A549 (cell line): ENCODE measurements at regions not wholly inside any gene's neighbourhood (a gene's known extent, or its start where the extent isn't known, plus 50 kb on each side); places are given as distances from the start of the nearest gene placed in this dataset.

Experiments
- CTCF ChIP-seq: fragments of >200 bp; sonication (Bioruptor Twin); formaldehyde crosslinking; IDR thresholded peaks from 3 replicates; pipeline ENCODE4 v1.5.1; 2016
- ESRRA ChIP-seq: fragments of 150-350 bp; IDR thresholded peaks from 2 replicates; pipeline ENCODE4 v1.6.1; 2014; ENCODE audit warnings: mild to moderate bottlenecking, low read length, borderline replicate concordance
- MAX ChIP-seq: IDR thresholded peaks from 2 replicates; pipeline ENCODE4 v1.6.1; 2012
- PHF8 ChIP-seq: fragments of 200-600 bp; sonication (generic); IDR thresholded peaks from 2 replicates; pipeline ENCODE4 v1.6.1; 2016; ENCODE audit warnings: low read depth, mild to moderate bottlenecking, antibody characterized with exemption, moderate library complexity, borderline replicate concordance
- RAD21 ChIP-seq, 2 experiments: fragments of >200 bp in 1 of 2; sonication (Bioruptor Twin) in 1 of 2; formaldehyde crosslinking in 1 of 2; IDR thresholded peaks in 1 of 2; conservative IDR thresholded peaks in 1 of 2; 2 replicates in 1 of 2; 3 replicates in 1 of 2; pipeline ENCODE4 v1.6.1; 2012 to 2018; ENCODE audit warnings: inconsistent platforms in 1 of 2
- RNF2 ChIP-seq: fragments of 200-600 bp; sonication (generic); IDR thresholded peaks from 2 replicates; pipeline ENCODE4 v1.6.1; 2016; ENCODE audit warnings: low read depth, mild to moderate bottlenecking, antibody characterized with exemption, moderate library complexity, borderline replicate concordance

GRCh38 chr15:94744080-94744793 is 512.9 kb downstream of the MCTP2 start:
- TF ChIP-seq RNF2 (no peak), CTCF (no peak), PHF8 (no peak), RAD21 (conservative IDR thresholded peaks at IDR 0.05 in 1 of 2, IDR thresholded peaks at IDR 0.05 in 1 of 2) (no peak), MAX (no peak), ESRRA (no peak)
